GM12891 (cell line): ENCODE measurements at regions not wholly inside any gene's neighbourhood (a gene's known extent, or its start where the extent isn't known, plus 50 kb on each side); places are given as distances from the start of the nearest gene placed in this dataset.

Experiments used
- PAX5 ChIP-seq: IDR thresholded peaks from 2 replicates; pipeline ENCODE4 v1.6.1; 2011; ENCODE audit warnings: low read length, moderate library complexity, mild to moderate bottlenecking; ENCODE audit not compliant: insufficient read depth, severe bottlenecking
- POLR2A ChIP-seq: IDR thresholded peaks from 2 replicates; pipeline ENCODE4 v1.6.1; 2011; ENCODE audit warnings: low read depth, low read length, control low read depth
- POLR2AphosphoS5 ChIP-seq: IDR thresholded peaks from 2 replicates; pipeline ENCODE4 v1.6.1; 2011; ENCODE audit warnings: low read depth, low read length, control low read depth
- POU2F2 ChIP-seq: IDR thresholded peaks from 2 replicates; pipeline ENCODE4 v1.6.1; 2011; ENCODE audit warnings: low read depth, mild to moderate bottlenecking, control low read depth, low read length, moderate library complexity

DNA sequence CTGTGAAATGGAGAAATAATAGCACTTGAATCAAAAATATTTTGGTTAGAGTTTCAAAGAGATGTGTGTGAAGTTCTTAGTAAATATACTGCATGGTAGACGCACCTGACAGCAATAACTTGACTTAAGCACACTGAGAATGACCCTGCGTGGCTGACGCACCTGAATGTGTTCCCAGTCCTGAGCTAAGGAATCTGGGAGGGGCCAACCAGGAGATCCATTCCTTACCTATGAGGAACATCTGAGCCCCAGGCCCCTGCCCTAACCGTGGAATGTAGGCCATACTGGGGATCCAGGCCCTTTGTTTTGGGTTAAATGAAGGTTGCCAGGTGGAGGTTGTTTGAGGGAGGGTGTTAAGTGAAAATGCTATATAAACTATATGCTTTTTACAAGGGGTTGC lies 284.4 kb downstream of the RBM43 start:
- TF ChIP-seq POLR2AphosphoS5 (no peak), POLR2A (no peak), POU2F2 (no peak), PAX5 (no peak)
